Glutamatergic neuron (in vitro differentiated cells): ENCODE measurements at regions not wholly inside any gene's neighbourhood (a gene's known extent, or its start where the extent isn't known, plus 50 kb on each side); places are given as distances from the start of the nearest gene placed in this dataset.

Experiments used
- DNase-seq: peaks from one replicate; pipeline ENCODE4 v3.0.0; 2022
- H3K27ac Mint-ChIP-seq: one replicate; pipeline ENCODE4 v1.8.0; 2020; ENCODE audit warnings: mild to moderate bottlenecking, mixed read lengths, inconsistent platforms; ENCODE audit not compliant: unreplicated experiment
- H3K27me3 Mint-ChIP-seq: one replicate; pipeline ENCODE4 v1.8.0; 2020; ENCODE audit warnings: mild to moderate bottlenecking, moderate library complexity, mixed read lengths, inconsistent platforms; ENCODE audit not compliant: unreplicated experiment
- H3K36me3 Mint-ChIP-seq: one replicate; pipeline ENCODE4 v1.8.0; 2020; ENCODE audit warnings: mild to moderate bottlenecking, mixed read lengths, inconsistent platforms; ENCODE audit not compliant: unreplicated experiment
- H3K4me1 Mint-ChIP-seq: one replicate; pipeline ENCODE4 v1.8.0; 2020; ENCODE audit warnings: mild to moderate bottlenecking, low read depth, mixed read lengths, inconsistent platforms; ENCODE audit not compliant: unreplicated experiment
- H3K4me3 Mint-ChIP-seq: one replicate; pipeline ENCODE4 v1.8.0; 2020; ENCODE audit warnings: mild to moderate bottlenecking, mixed read lengths, inconsistent platforms; ENCODE audit not compliant: unreplicated experiment
- H3K9me3 Mint-ChIP-seq: one replicate; pipeline ENCODE4 v1.8.0; 2020; ENCODE audit warnings: mild to moderate bottlenecking, moderate library complexity, mixed read lengths, inconsistent platforms; ENCODE audit not compliant: unreplicated experiment
- CTCF ChIP-seq: fragments of 200-600 bp; sonication (generic); IDR thresholded peaks from one replicate; pipeline ENCODE4 v1.5.0; 2021; ENCODE audit not compliant: partially characterized antibody, unreplicated experiment

GRCh38 chr3:6228958-6229683 lies 631.8 kb upstream of the GRM7 start:
- TF ChIP-seq CTCF = no peak
- Mint-ChIP-seq H3K27me3 (no peaks in the 10 kb centered on the region), H3K36me3 (peaks cover 6% of the 10 kb centered on the region), H3K4me3 (no peak overlapping the region), H3K9me3 (no peaks in the 10 kb centered on the region), H3K4me1 (no peaks in the 10 kb centered on the region), H3K27ac (no peak overlapping the region)
- DNase-seq = no peak

GRCh38 chr3:6229778-6230410 lies 631.0 kb upstream of the GRM7 start:
- TF ChIP-seq CTCF = no peak
- no peaks in the 10 kb centered on the region for H3K27me3 Mint-ChIP-seq
- H3K4me1 Mint-ChIP-seq = no peaks in the 10 kb centered on the region
- peaks cover 6% of the 10 kb centered on the region for H3K36me3 Mint-ChIP-seq
- H3K27ac Mint-ChIP-seq = no peak overlapping the region
- H3K4me3 Mint-ChIP-seq = no peak overlapping the region
- no peaks in the 10 kb centered on the region for H3K9me3 Mint-ChIP-seq
- no peak for DNase-seq

GRCh38 chr3:6242104-6242503 lies 618.8 kb upstream of the GRM7 start:
- no peaks in the 10 kb centered on the region for H3K36me3 Mint-ChIP-seq
- H3K27me3 Mint-ChIP-seq = no peaks in the 10 kb centered on the region
- DNase-seq = no peak
- H3K27ac Mint-ChIP-seq = no peak overlapping the region
- no peak overlapping the region for H3K4me3 Mint-ChIP-seq
- no peak for TF ChIP-seq CTCF
- peaks cover 5% of the 10 kb centered on the region for H3K4me1 Mint-ChIP-seq
- H3K9me3 Mint-ChIP-seq = peaks cover 2% of the 10 kb centered on the region

GRCh38 chr3:6248528-6248927 lies 612.4 kb upstream of the GRM7 start:
- H3K27ac Mint-ChIP-seq = no peak overlapping the region
- TF ChIP-seq CTCF = no peak
- no peak for DNase-seq
- peaks cover 1% of the 10 kb centered on the region for H3K9me3 Mint-ChIP-seq
- peaks cover 6% of the 10 kb centered on the region for H3K4me1 Mint-ChIP-seq
- no peaks in the 10 kb centered on the region for H3K36me3 Mint-ChIP-seq
- no peaks in the 10 kb centered on the region for H3K27me3 Mint-ChIP-seq
- no peak overlapping the region for H3K4me3 Mint-ChIP-seq

- Mint-ChIP-seq H3K9me3 (no peaks in the 10 kb centered on the region), H3K36me3 (peaks cover 3% of the 10 kb centered on the region), H3K27ac (no peak overlapping the region), H3K4me3 (no peak overlapping the region), H3K4me1 (peaks cover 6% of the 10 kb centered on the region), H3K27me3 (no peaks in the 10 kb centered on the region)
- no peak for DNase-seq
- no peak for TF ChIP-seq CTCF
These were observed 611.2 kb upstream of the GRM7 start for GRCh38 chr3:6249679-6250078.
